IMR-90 (cell line): ENCODE measurements at regions not wholly inside any gene's neighbourhood (a gene's known extent, or its start where the extent isn't known, plus 50 kb on each side); places are given as distances from the start of the nearest gene placed in this dataset.

Source experiments
- ATAC-seq: fragments of 200-7000 bp; cut with Tn5 transposase; 2 replicates; pipeline ENCODE4 v1.9.1; 2020; ENCODE audit warnings: low read depth, mild to moderate bottlenecking, moderate library complexity
- BruUV-seq: library from RNA; stranded (reverse); fragments of 400-500 nt; replicated peaks from 2 replicates; lab custom pipeline; 2021; lab: Mats Ljungman, UMichigan
- CTCF ChIA-PET: fragments of 300-600 bp; formaldehyde crosslinking; extraction: SDS; loops from one replicate; lab custom pipeline; 2021; ENCODE audit warnings: antibody characterized with exemption; lab: Yijun Ruan, JAX
- POLR2A ChIA-PET: fragments of 300-600 bp; sonication (Branson Sonifier 250); formaldehyde crosslinking; loops from one replicate; lab custom pipeline; 2022; ENCODE audit warnings: antibody characterized with exemption; ENCODE audit not compliant: unreplicated experiment; lab: Charles Lee
- DNase-seq: peaks from one replicate; pipeline ENCODE4 v3.0.0; 2013
- H2AFZ ChIP-seq: replicated peaks from 2 replicates; pipeline ENCODE3; 2013; ENCODE audit warnings: low read length, mild to moderate bottlenecking; ENCODE audit not compliant: poor library complexity
- H2AK5ac ChIP-seq: 2 replicates; pipeline ENCODE4 v1.6.1; 2013; ENCODE audit warnings: low read depth, low read length, inconsistent platforms
- H2AK9ac ChIP-seq: replicated peaks from 2 replicates; pipeline ENCODE3; 2013; ENCODE audit warnings: mild to moderate bottlenecking, low read depth, low read length, moderate library complexity; ENCODE audit not compliant: poor library complexity
- H2BK120ac ChIP-seq: 2 replicates; pipeline ENCODE4 v1.6.1; 2013; ENCODE audit warnings: low read depth, low read length, inconsistent platforms
- H2BK15ac ChIP-seq: 3 replicates; pipeline ENCODE4 v1.6.1; 2013; ENCODE audit warnings: low read depth, low read length, inconsistent platforms
- H2BK20ac ChIP-seq: 2 replicates; pipeline ENCODE4 v1.6.1; 2013; ENCODE audit warnings: low read depth, mild to moderate bottlenecking, inconsistent platforms, low read length, moderate library complexity
- H2BK5ac ChIP-seq: 2 replicates; pipeline ENCODE4 v1.6.1; 2013; ENCODE audit warnings: mild to moderate bottlenecking, low read depth, low read length, inconsistent platforms; ENCODE audit not compliant: poor library complexity, severe bottlenecking
- H3K14ac ChIP-seq: replicated peaks from 2 replicates; pipeline ENCODE4 v1.6.1; 2013; ENCODE audit warnings: low read depth, low read length, inconsistent platforms
- H3K18ac ChIP-seq: 2 replicates; pipeline ENCODE4 v1.6.1; 2013; ENCODE audit warnings: low read depth, low read length, control low read depth
- H3K23ac ChIP-seq: 2 replicates; pipeline ENCODE4 v1.6.1; 2013; ENCODE audit warnings: low read depth, low read length, inconsistent platforms
- H3K27ac ChIP-seq: 2 replicates; pipeline ENCODE4 v1.5.1; 2013; ENCODE audit warnings: mild to moderate bottlenecking, control low read depth, low read length; ENCODE audit not compliant: insufficient read depth
- H3K27me3 ChIP-seq: 2 replicates; pipeline ENCODE4 v1.6.1; 2013; ENCODE audit warnings: low read length; ENCODE audit not compliant: control insufficient read depth, insufficient read depth
- H3K36me3 ChIP-seq: 2 replicates; pipeline ENCODE4 v1.6.1; 2013; ENCODE audit warnings: low read length, mixed read lengths; ENCODE audit not compliant: control insufficient read depth, insufficient read depth
- H3K4ac ChIP-seq: 2 replicates; pipeline ENCODE4 v1.6.1; 2013; ENCODE audit warnings: low read depth, low read length, inconsistent platforms
- H3K4me1 ChIP-seq: 2 replicates; pipeline ENCODE4 v1.6.1; 2013; ENCODE audit warnings: low read length, mixed read lengths; ENCODE audit not compliant: control insufficient read depth, insufficient read depth
- H3K4me2 ChIP-seq: 2 replicates; pipeline ENCODE4 v1.6.1; 2013; ENCODE audit warnings: low read depth, mild to moderate bottlenecking, control low read depth, low read length, moderate library complexity
- H3K4me3 ChIP-seq: 2 replicates; pipeline ENCODE4 v1.5.1; 2013; ENCODE audit warnings: low read depth, mild to moderate bottlenecking, control low read depth, low read length, moderate library complexity; ENCODE audit not compliant: insufficient read depth
- H3K56ac ChIP-seq: 2 replicates; pipeline ENCODE4 v1.6.1; 2013; ENCODE audit warnings: low read length, inconsistent platforms; ENCODE audit not compliant: insufficient read depth; ENCODE audit errors: extremely low read depth
- H3K79me1 ChIP-seq, 2 experiments: 2 replicates each; pipeline ENCODE4 v1.6.1; 2013; ENCODE audit warnings: low read length in 2 of 2, inconsistent platforms in 1 of 2, low read depth in 1 of 2
- H3K9ac ChIP-seq: 2 replicates; pipeline ENCODE4 v1.6.1; 2013; ENCODE audit warnings: low read depth, low read length, control low read depth
- H3K9me1 ChIP-seq: 2 replicates; pipeline ENCODE4 v1.6.1; 2013; ENCODE audit warnings: low read length, inconsistent platforms; ENCODE audit not compliant: insufficient read depth
- H3K9me3 ChIP-seq: 2 replicates; pipeline ENCODE4 v1.6.1; 2013; ENCODE audit warnings: low read length; ENCODE audit not compliant: control insufficient read depth, insufficient read depth
- H4K20me1 ChIP-seq: 2 replicates; pipeline ENCODE4 v1.6.1; 2013; ENCODE audit warnings: low read length, inconsistent platforms; ENCODE audit not compliant: insufficient read depth
- H4K5ac ChIP-seq: 2 replicates; pipeline ENCODE4 v1.6.1; 2013; ENCODE audit warnings: mild to moderate bottlenecking, low read depth, low read length, control low read depth
- H4K8ac ChIP-seq, 2 experiments: 2 replicates each; pipeline ENCODE4 v1.6.1; 2013; ENCODE audit warnings: low read depth in 2 of 2, low read length in 2 of 2, control low read depth in 1 of 2, inconsistent platforms in 1 of 2
- H4K91ac ChIP-seq: 2 replicates; pipeline ENCODE4 v1.6.1; 2013; ENCODE audit warnings: low read depth, low read length, inconsistent platforms; ENCODE audit not compliant: insufficient read depth
- CHD1 ChIP-seq: IDR thresholded peaks from 2 replicates; pipeline ENCODE4 v1.6.1; 2012; ENCODE audit warnings: low read depth, low read length, improper control_type of control experiment
- FOS ChIP-seq: fragments of 150-350 bp; IDR thresholded peaks from 2 replicates; pipeline ENCODE4 v1.6.1; 2016; ENCODE audit warnings: low read depth, low read length
- WGBS, 2 experiments: methylation state at CpG; one replicate each; pipeline versions ENCODE4 v1.1.5 to v1.1.7; 2013; ENCODE audit warnings: missing lambda C conversion rate in 2 of 2; ENCODE audit not compliant: insufficient read length in 1 of 2; ENCODE audit errors: extremely low coverage in 2 of 2; 5-methylcytosine and 5-hydroxymethylcytosine counted together
- dilution Hi-C: fragments of 300-500 bp; cut with HindIII; formaldehyde crosslinking; loops from one replicate; pipeline ENCODE4 v1.14.3; 2018; ENCODE audit warnings: low sequenced_read_pairs; ENCODE audit not compliant: unreplicated experiment
- in situ Hi-C: fragments of 300-500 bp; cut with MboI; formaldehyde crosslinking; loops from 3 replicates; pipeline ENCODE4 v1.14.3; 2019; ENCODE audit warnings: low sequenced_read_pairs, inconsistent platforms, mixed read lengths
- intact Hi-C: fragments of 100-400 bp; cut with micrococcal nuclease; formaldehyde crosslinking; loops from 2 replicates; pipeline ENCODE4 v1.10.0; 2022

- H3K4me1 ChIP-seq = no peaks in the 10 kb centered on the region
- H4K5ac ChIP-seq = no peak overlapping the region
- H2BK20ac ChIP-seq = no peak overlapping the region
- no TSS peak for BruUV-seq
- H3K18ac ChIP-seq = no peak overlapping the region
- peaks cover 3% of the 10 kb centered on the region; the same call in 1 of the 2 replicates for H3K9me3 ChIP-seq
- no peaks in the 10 kb centered on the region for H3K36me3 ChIP-seq
- dilution Hi-C loops (no loop called here), in situ Hi-C loops (no loop called here), intact Hi-C loops (no loop called here)
- H2AK5ac ChIP-seq = no peak overlapping the region
- H4K20me1 ChIP-seq = no peaks in the 10 kb centered on the region
- no CpG with 5 or more reads among the region's 3 CpGs for WGBS, 2 experiments
- no peak overlapping the region for H2BK5ac ChIP-seq
- H3K56ac ChIP-seq = no peak overlapping the region
- H3K4me2 ChIP-seq = no peak overlapping the region
- no peak overlapping the region for H2AFZ ChIP-seq
- no peaks in the 10 kb centered on the region for H3K9me1 ChIP-seq
- no peak overlapping the region for H3K4me3 ChIP-seq
- ATAC-seq (no peak), DNase-seq (no peak)
- H3K27me3 ChIP-seq = no peaks in the 10 kb centered on the region
- CTCF ChIA-PET = no interaction called here
- no peak overlapping the region for H2BK15ac ChIP-seq
- no peak overlapping the region for H3K23ac ChIP-seq
- H2AK9ac ChIP-seq = no peak overlapping the region
- H4K91ac ChIP-seq = no peak overlapping the region
- H3K27ac ChIP-seq = no peak overlapping the region
- H3K14ac ChIP-seq = no peak overlapping the region
- no peak overlapping the region for H2BK120ac ChIP-seq
- TF ChIP-seq CHD1 = no peak
- no peak for TF ChIP-seq FOS
- no peak overlapping the region for H3K9ac ChIP-seq
- H4K8ac ChIP-seq = no peak overlapping the region
- H3K79me1 ChIP-seq = no peaks in the 10 kb centered on the region
- no peak overlapping the region for H3K4ac ChIP-seq
- POLR2A ChIA-PET = no interaction called here
These were observed 1356.5 kb upstream of the LRRTM1 start for GRCh38 chr2:81661081-81661480.
